ENCODE measurements at regions not wholly inside any gene's neighbourhood (a gene's known extent, or its start where the extent isn't known, plus 50 kb on each side); places are given as distances from the start of the nearest gene placed in this dataset.

- DNase-seq (ENCODE audit: low spot score): no peak
Measured at GRCh38 chr10:83935339-83935736, 204.0 kb upstream of the GHITM start.

GRCh38 chr10:83935911-83936310 lies 203.4 kb upstream of the GHITM start:
- no peak for DNase-seq (ENCODE audit: low spot score)

- DNase-seq (ENCODE audit: low spot score): no peak
Measured at GRCh38 chr10:83937161-83937560, 202.1 kb upstream of the GHITM start.

- no peak for DNase-seq (ENCODE audit: low spot score)
Measured at GRCh38 chr10:83937826-83938225, 201.5 kb upstream of the GHITM start.

- DNase-seq (ENCODE audit: low spot score): no peak
Measured at GRCh38 chr10:83941189-83941588, 198.1 kb upstream of the GHITM start.

GRCh38 chr10:83942410-83942809 lies 196.9 kb upstream of the GHITM start:
- DNase-seq (ENCODE audit: low spot score): no peak

- DNase-seq (ENCODE audit: low spot score): no peak
Measured at GRCh38 chr10:83943049-83943448, 196.3 kb upstream of the GHITM start.

- no peak for DNase-seq (ENCODE audit: low spot score)
Measured at GRCh38 chr10:83943920-83944319, 195.4 kb upstream of the GHITM start.

- no peak for DNase-seq (ENCODE audit: low spot score)
Measured at GRCh38 chr10:83945982-83946718, 193.2 kb upstream of the GHITM start.

- DNase-seq (ENCODE audit: low spot score): no peak
Measured at GRCh38 chr10:83952314-83952713, 187.0 kb upstream of the GHITM start.

GRCh38 chr10:83953589-83953988 lies 185.7 kb upstream of the GHITM start:
- no peak for DNase-seq (ENCODE audit: low spot score)

GRCh38 chr10:83954193-83954799 lies 185.0 kb upstream of the GHITM start:
- DNase-seq (ENCODE audit: low spot score): no peak

- no peak for DNase-seq (ENCODE audit: low spot score)
Measured at GRCh38 chr10:83955406-83955805, 183.9 kb upstream of the GHITM start.

GRCh38 chr10:83957168-83957947 lies 182.0 kb upstream of the GHITM start:
- no peak for DNase-seq (ENCODE audit: low spot score)

GRCh38 chr10:83959328-83959727 lies 180.0 kb upstream of the GHITM start:
- no peak for DNase-seq (ENCODE audit: low spot score)

GRCh38 chr10:83960125-83960524 lies 179.2 kb upstream of the GHITM start:
- no peak for DNase-seq (ENCODE audit: low spot score)

GRCh38 chr10:83961620-83962019 lies 177.7 kb upstream of the GHITM start:
- no peak for DNase-seq (ENCODE audit: low spot score)

- no peak for DNase-seq (ENCODE audit: low spot score)
Measured at GRCh38 chr10:83963446-83963845, 175.9 kb upstream of the GHITM start.

GRCh38 chr10:83965473-83965872 lies 173.8 kb upstream of the GHITM start:
- DNase-seq (ENCODE audit: low spot score): no peak

GRCh38 chr10:83968052-83968451 lies 171.3 kb upstream of the GHITM start:
- no peak for DNase-seq (ENCODE audit: low spot score)

GRCh38 chr10:83978681-83979383 lies 160.5 kb upstream of the GHITM start:
- peak; percentile 11 for DNase-seq (ENCODE audit: low spot score)

- DNase-seq (ENCODE audit: low spot score): no peak
Measured at GRCh38 chr10:83982812-83983211, 156.5 kb upstream of the GHITM start.

Measured in H4 (cell line).